ENCODE measurements at regions not wholly inside any gene's neighbourhood (a gene's known extent, or its start where the extent isn't known, plus 50 kb on each side); places are given as distances from the start of the nearest gene placed in this dataset.

DNA sequence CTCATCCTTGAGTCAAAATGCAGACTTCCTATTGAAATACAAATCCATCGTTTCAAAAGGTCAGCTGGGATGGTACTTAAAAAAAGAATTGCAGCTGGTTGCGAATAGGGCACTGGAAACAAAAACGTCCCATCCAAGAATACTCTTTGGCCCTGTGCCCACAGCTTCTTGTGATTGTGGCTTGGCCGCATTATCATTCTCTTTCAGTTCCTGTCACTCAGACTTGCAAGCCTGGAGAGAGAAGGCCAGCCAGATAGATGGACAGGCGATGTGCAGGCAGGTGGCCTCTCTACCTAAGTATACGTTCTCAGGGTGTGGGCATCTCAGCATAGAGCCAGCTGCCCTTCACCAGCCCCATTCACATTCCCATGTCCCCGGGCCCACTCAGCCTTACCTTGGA is 208.5 kb upstream of the ZNF536 start:
- TF ChIP-seq CTCF (IDR thresholded peaks at IDR 0.05) = no peak
- no peak for TF ChIP-seq POLR2A (IDR thresholded peaks at IDR 0.05)

Data from heart left ventricle (tissue), 13 donors.